HG02610 (cell line): ENCODE measurements at regions not wholly inside any gene's neighbourhood (a gene's known extent, or its start where the extent isn't known, plus 50 kb on each side); places are given as distances from the start of the nearest gene placed in this dataset.

Source experiments
- ATAC-seq: cut with Tn5 transposase; IDR thresholded peaks from one replicate; pipeline ENCODE4 v1.9.1; 2021; ENCODE audit warnings: mild to moderate bottlenecking, moderate library complexity; ENCODE audit not compliant: unreplicated experiment

- no peak for ATAC-seq
Observed at GRCh38 chr10:125284875-125285597, 124.7 kb upstream of the CTBP2 start.

DNA sequence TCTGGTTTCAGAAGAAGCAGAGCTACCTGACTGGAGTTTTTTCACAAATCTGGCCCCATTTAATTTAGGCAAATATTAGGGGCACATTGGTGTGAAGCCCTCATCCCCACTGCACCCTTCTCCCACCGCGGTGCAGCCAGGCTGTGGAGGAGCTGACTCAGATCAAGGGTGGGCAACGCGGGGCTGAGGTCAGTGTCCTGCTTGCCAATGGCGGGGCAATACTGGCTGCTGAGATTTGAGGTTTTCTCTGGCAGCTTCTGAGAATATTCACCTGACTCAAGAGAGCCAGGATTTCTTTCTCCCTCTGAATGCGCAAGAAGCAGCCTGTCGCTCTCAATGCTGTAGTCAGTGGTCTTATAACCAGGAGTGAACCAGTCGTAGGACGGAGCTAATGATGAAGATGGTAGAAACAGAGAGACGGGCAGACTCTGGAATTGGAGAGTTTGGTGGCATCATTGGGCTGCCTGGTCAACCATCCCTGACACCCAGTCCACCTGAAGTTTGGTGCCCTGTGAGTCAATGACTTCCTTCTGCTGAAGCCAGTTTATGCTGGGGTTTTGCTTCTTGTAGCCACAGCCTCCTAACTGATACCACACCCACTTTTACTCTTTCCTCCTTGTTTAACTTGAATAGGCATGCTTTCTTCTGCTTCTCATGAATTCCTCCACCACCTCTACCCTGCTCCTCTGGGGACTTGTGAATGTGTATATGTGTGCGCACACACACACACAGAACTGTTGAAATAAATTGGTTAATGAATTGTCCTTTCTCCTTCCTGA, 123.7 kb upstream of the CTBP2 start:
- ATAC-seq = no peak

DNA sequence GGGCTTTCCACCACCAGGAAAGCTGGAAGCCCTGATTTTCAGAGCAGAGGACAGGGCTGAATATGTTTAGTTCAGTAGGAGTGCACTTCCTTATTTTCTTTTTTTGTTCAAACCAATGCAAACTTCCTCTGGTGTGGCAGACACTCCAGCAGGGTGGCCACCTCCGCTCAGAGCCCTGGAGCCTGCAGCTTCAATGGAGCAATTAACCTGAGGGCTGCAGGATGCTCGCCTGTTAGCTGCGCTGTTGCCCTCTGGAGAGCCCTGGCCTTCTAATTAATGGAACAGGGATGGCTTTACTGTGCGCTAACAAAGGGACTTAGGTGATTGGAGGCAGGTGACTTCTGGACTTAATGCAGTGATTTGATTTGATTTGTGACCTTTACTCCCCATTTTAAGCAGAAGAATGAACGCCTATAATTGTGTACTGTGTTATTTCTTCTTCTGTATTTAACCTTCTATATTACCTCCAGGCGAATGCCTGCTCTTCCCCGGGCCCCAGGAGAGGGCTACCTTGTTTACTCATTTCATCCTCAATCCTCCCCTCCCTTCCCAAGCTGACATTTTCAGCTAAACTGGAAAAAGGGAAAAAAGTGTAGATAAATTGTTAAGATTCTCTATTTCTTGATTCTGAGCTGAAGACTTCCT, 123.0 kb upstream of the CTBP2 start:
- no peak for ATAC-seq

- ATAC-seq = no peak
Observed at GRCh38 chr10:125281091-125281490, 120.7 kb upstream of the CTBP2 start.

- ATAC-seq = no peak
Observed at GRCh38 chr10:125276133-125276532, 115.8 kb upstream of the CTBP2 start.

- ATAC-seq = no peak
Observed at GRCh38 chr10:125274961-125275360, 114.6 kb upstream of the CTBP2 start.

DNA sequence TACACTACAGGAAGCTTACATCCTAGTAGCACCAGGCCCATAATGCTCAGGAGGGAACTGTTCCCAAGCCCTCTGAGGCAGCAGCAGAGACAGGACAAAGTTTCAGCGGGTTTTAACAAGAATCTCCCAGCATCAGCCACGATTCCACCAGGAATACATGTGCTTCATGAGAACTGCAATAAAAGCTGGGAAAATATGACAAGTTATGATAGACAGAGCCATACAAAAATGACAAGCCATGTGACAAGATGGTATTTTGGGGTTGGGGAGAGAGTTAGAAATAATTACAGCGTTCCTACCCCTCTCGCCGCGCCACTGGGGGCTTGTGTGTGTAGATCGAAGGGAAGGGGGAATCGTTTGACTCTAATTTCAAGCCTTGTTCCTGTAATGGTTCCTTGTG, 112.7 kb upstream of the CTBP2 start:
- ATAC-seq = no peak

GRCh38 chr10:125269716-125270115, 109.4 kb upstream of the CTBP2 start:
- ATAC-seq = no peak

DNA sequence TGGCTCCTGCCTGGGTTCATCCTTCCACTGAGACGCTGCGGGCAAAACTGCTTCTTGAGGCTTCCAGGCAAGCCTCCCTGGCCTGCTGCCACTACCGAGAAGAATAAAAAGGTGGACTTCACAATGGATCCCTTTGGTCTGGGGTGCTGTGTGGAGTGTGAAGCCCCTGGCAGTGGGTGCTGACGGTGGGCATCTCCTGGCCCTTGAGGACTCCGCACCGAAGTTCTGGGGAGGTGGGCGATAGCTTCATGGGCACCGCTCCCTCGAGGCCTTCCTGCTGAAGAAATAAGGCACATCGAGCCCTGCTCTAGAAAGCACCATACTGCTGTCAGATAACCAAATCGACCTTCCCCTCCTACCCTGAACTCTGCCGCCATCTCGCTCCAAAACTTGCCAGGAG, 106.6 kb upstream of the CTBP2 start:
- no peak for ATAC-seq

DNA sequence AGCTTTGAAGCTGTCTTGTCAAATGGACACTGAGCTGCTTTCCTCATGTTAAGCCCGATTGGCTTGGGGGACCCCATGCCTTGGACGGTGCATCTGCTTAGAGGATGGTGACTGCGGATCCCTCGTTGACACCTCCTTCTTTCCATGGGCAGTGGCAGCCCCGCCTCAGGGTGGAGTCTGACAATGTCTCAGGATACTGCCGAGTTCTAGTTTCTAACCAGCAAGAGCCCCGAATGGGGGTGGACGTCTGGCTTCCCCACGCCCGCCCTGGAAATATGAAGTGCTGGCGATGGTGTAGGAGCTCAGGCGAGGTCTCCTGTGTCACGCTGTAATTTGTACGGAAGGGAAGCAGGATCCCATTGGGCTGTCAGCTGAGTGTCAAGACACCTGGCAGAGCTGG, 106.2 kb upstream of the CTBP2 start:
- ATAC-seq = no peak

- no peak for ATAC-seq
Observed at GRCh38 chr10:125265579-125265955, 105.2 kb upstream of the CTBP2 start.

DNA sequence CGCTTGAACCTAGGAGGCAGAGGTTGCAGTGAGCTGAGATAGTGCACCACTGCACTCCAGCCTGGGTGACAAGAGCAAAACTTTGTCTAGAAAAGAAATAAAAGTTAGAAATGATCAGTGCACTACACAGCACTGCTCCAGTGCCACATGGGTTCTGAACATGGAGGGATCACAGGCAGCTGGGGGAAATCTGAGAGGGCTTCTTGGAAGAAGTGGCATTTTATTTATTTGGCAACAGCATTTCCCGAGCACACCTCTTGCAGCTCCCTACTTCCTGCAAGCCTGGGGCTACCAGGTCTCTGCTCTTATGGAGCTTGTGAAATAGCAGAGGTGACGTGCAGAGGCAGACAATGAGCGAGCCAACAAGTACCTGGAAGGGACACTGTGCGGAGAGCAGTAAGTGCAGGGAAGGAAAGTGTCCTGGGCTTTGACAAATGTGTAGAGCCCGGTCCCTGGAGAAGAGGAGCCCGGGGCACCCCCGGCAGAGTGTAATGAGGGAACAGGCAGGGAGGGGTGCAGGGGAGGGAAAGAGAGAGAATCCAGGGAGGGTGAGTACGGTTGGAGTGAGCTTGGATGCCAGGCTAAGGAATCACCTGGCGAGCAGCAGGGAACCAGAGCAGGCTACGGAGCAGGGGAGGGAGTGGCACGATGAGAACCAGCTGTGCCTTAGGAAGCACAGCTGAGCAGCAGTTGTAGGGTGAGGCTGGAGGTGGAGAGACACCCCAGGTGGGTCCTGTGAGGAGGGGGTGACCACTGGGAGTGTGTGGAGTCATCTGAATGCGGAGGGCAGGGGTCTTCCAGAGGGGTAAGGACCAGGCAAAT, 104.6 kb upstream of the CTBP2 start:
- ATAC-seq = no peak

- no peak for ATAC-seq
Observed at GRCh38 chr10:125264091-125264490, 103.7 kb upstream of the CTBP2 start.

GRCh38 chr10:125263551-125263950, 103.2 kb upstream of the CTBP2 start:
- no peak for ATAC-seq

- no peak for ATAC-seq
Observed at GRCh38 chr10:125262920-125263319, 102.6 kb upstream of the CTBP2 start.

DNA sequence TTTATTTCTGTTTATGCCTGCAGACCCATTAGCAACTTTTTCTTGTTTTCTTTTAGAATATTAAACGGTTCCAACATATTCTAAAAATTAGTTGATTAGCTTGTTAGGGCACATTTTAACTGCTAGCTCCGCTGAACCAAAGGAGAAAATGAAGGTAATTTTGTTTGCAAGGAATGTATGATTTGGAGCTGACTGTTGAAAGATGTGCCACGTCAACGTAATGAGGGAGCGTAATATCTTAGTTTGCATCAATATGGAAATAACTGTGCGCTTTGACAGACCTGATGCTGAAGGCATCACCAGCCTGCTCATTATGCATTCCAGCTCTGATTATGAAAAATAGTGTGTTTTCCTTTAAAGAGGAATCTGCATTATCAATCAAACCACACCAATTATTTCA, 102.0 kb upstream of the CTBP2 start:
- no peak for ATAC-seq

DNA sequence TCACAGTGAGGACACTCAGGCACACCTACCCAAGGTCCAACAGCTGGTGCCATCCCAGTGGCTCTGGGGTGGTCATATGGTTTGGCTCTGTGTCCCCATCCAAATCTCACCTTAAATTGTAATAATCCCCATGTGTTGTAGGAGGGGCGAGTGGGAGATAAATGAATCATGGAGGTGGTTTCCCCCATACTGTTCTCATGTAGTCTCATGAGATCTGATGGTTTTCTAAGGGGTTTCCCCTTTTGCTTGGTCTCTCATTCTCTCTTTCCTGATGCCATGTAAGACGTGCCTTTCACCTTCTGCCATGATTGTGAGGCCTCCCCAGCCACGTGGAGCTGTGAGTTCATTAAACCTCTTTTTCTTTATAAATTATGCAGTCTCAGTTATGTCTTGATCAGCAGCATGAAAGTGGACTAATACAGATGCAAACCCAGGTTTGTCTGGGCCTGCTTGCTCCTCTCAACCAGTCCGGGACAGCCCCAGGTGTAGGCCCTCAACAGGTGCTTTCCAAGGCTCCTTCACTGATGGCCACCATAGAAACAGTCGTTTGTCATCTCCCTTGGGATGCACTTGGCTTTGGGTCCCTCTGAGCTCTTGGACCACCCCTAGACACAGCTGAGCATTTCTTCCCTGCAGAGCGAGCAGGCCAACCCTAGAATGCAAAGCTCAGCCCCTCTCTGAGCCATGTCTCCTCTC, 101.3 kb upstream of the CTBP2 start:
- ATAC-seq = no peak

DNA sequence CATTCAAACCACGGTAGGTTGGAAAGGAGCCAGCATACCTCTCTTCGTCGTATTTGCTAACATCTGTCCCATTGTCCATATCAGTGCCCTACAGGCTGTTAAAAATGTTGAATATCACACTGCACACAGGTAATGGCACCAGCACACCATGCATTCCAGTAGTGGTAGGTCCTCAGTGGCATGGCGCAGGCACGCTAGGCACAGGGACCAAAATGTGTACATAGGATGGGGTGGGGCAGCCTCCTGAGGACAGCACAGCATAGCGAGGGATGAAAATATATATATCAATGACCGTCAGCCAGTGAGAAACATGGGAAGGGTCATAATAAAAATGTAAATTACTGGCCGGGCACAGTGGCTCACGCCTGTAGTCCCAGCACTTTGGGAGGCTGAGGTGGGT, 99.9 kb upstream of the CTBP2 start:
- no peak for ATAC-seq

- ATAC-seq = no peak
Observed at GRCh38 chr10:125259651-125260050, 99.3 kb upstream of the CTBP2 start.

- no peak for ATAC-seq
Observed at GRCh38 chr10:125258676-125259075, 98.3 kb upstream of the CTBP2 start.
